GM19467 (cell line): ENCODE measurements at regions not wholly inside any gene's neighbourhood (a gene's known extent, or its start where the extent isn't known, plus 50 kb on each side); places are given as distances from the start of the nearest gene placed in this dataset.
A peak's percentile ranks its signal among the peaks of the same experiment; 100 is the strongest.
"Not testable (repeated sequence)": the region's sequence is repeated elsewhere in the genome, so short reads cannot be mapped to it uniquely, and the experiment has no call there.

ENCODE experiments used
- ATAC-seq: cut with Tn5 transposase; IDR thresholded peaks from one replicate; pipeline ENCODE4 v1.9.1; 2021; ENCODE audit warnings: mild to moderate bottlenecking, moderate library complexity; ENCODE audit not compliant: unreplicated experiment

DNA sequence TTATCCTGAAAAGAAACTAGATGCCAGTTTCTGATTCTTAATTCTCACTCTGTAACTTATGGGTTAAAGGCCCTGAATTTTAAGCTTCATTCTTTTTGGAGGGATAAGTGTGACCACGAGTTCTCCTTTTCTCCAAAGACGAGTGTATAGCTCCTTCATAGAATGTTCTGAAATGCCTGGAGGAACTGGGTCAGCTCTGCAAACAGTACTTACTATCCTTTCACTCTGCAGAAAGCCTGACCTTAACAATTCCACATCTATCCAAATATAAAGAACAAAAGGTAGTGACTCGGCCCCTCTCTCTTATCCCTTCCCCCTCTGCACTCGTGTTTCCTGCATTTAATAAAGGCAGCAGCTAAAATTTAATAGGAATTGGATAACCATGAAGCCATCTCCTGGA lies 150.5 kb downstream of the LYPLAL1 start:
- no peak for ATAC-seq

- no peak for ATAC-seq
Measured at GRCh38 chr1:219323426-219323825, 149.7 kb downstream of the LYPLAL1 start.

DNA sequence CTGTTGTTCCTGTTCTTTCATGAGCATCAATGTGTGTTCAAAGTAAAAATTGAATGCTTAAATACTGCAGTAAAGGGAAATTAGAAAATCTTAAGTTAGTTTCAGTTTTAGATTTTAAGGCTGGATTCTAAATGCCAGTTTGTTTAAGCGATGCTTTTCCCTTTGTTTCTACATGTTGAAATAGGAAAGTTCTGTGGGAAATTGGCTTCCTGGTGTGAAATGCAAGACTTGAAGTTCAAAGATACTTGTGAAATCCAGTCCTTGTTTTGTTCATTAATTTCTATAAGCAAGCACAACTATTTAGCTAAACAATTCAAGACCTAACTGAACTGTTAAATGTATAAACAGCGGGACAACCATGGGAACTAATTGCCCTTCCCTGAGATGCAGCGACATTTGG lies 149.1 kb downstream of the LYPLAL1 start:
- ATAC-seq = no peak

GRCh38 chr1:219320563-219320962 lies 146.9 kb downstream of the LYPLAL1 start:
- not testable (repeated sequence) for ATAC-seq

- ATAC-seq = no peak
Measured at GRCh38 chr1:219318826-219319225, 145.1 kb downstream of the LYPLAL1 start.

DNA sequence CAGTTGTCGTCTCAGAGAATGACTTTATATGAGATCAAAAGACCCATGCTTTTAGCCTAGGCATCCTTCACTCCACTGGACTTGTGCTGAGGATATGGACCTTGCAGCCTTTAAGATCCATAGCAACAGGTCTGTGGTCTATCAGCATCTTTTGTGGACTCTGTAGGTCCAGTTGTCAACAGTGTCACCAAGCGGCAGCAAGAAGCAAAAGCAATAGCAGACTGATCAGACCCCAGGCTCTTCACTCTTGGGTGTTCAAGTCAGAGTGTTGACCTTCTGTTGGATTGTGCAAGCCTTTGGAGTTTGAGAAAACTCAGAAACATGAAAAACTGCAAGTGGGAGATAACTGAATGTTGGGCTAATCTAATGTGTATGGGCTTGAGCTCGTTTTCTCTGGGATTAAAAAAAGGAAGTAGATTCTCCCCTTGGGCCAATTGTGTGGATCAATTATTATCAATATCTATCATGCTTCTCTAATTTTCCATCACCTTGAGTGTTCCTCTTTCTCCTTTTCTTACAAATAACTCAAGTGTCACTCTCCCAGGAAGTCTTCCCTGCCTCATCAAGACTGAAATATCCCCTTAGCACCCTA lies 144.2 kb downstream of the LYPLAL1 start:
- peak; percentile 67 for ATAC-seq

DNA sequence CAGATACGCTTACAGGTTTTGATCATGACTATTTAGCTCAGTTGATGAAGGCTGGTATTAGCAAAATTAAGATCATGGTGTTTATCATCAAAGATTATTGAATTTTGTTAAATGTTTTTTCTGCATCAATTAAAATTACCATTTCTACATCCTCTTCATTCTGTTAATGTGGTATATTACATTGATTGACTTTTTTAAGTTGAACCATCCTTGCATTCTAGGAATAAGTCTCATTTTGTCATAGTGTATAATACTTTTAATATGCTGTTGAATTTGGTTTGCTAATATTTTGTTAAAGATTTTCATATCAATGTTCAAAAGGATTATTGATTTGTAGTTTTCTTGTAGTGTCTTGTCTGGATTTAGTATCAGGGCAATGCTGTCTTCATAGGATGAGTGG lies 142.4 kb downstream of the LYPLAL1 start:
- no peak for ATAC-seq

GRCh38 chr1:219313961-219314360 lies 140.3 kb downstream of the LYPLAL1 start:
- ATAC-seq = no peak

- no peak for ATAC-seq
Measured at GRCh38 chr1:219312967-219313366, 139.3 kb downstream of the LYPLAL1 start.

GRCh38 chr1:219310181-219310728 lies 136.6 kb downstream of the LYPLAL1 start:
- no peak for ATAC-seq

DNA sequence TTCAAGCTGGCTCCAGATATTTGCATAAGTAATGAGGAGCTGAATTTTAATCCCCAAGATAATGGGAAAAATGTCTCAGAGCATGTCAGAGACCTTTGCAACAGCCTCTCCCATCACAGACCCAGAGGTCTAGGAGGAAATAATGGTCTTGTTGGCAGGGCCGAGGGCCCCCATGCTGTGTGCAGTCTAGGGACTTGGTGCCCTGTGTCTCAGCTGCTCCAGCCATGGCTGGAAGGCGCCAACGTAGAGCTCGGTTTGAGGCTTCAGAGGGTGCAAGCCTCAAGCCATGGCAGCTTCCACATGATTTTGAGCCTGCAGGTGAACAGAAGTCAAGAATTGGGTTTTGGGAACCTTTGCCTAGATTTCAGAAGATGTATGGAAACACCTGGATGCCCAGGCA lies 134.7 kb downstream of the LYPLAL1 start:
- no peak for ATAC-seq

DNA sequence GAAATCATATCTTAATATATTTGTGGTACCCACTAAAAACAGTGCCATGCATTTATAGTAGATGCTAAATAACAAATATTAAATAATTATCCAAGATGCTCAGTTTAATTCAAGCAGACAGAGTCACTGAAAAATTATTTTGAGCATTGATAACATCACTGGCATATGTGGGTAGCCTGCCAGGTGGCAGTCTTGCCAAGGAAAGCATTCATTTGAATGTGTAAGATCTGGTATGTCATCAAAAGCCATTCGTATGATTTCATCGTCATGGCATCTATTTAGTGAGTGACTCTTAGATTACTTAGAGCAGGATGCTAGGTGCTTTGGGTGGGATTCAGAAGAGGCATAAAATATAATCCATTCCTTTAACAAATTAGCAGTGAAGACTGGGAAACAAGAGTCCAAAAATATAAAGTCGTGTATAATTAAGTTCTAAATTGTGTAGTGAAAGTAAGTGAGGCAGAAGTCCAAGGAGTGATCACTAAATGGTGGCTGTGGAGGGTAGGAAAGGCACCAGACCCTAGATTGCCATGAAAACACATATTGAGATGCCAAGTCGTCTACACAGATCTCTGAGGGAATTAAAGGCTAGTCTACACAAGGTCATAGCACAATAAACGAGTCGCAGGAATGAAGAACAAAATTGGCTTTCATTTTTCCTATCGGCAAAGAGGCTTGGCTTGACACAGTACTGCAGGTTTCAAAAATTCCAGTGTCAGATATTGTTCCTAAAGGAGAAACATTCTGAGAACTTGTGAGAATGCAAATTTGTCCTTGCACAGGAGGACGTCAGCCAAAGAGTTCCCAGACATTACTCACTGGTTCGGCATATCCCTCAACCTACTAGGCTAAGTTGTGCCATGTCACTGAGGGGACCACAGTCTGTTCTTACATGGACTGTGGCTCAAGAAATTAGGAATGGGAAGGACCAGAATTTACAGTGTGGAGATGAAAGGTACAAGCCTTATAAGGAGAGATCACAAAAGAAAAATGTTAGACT lies 130.8 kb downstream of the LYPLAL1 start:
- no peak for ATAC-seq

- no peak for ATAC-seq
Measured at GRCh38 chr1:219302697-219303096, 129.0 kb downstream of the LYPLAL1 start.

DNA sequence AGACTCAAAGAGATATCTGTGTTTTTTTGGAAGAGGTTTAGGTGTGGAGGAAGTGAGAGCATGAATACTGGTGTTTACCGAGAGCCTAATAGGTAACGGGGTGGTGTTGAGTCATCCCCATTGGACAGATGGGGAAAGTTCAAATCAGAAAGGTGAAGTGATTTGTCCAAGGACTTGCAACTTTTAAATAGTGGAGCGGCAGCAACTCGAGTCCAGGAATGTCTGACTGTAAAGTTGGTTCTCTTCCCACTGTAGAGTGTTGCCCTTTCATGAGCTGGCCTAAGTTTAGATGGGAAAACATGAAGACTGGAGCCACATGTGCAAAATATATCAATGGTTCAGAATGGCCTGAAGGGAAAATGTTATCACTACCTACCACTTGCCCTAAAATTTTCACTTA lies 125.7 kb downstream of the LYPLAL1 start:
- ATAC-seq = no peak

DNA sequence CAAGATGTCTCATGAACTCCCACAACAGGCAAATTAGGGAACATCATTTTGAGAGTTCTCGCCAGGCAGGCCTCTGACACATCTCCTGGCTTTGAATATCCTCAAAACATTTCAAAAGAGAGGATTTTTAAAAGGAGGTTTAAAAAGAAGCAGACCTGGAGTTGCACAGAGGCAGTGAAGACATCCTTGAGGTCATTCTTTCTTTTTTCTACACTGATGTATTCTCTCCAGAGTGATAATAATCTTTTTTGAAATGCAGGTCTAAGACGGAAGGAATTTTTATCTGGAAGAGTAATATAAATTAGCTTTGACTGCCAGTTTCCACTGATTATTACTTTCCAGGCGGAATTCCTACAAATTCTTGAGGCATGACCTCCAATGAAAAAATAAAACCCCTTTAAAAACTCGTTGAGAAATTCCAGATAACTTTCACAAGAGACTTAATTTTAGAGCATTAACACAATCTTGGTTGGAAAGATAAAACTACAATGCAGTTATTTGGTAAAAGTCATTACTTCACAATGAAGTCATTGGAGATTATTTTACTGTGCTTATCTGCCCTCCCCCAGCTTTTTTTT lies 125.0 kb downstream of the LYPLAL1 start:
- no peak for ATAC-seq

DNA sequence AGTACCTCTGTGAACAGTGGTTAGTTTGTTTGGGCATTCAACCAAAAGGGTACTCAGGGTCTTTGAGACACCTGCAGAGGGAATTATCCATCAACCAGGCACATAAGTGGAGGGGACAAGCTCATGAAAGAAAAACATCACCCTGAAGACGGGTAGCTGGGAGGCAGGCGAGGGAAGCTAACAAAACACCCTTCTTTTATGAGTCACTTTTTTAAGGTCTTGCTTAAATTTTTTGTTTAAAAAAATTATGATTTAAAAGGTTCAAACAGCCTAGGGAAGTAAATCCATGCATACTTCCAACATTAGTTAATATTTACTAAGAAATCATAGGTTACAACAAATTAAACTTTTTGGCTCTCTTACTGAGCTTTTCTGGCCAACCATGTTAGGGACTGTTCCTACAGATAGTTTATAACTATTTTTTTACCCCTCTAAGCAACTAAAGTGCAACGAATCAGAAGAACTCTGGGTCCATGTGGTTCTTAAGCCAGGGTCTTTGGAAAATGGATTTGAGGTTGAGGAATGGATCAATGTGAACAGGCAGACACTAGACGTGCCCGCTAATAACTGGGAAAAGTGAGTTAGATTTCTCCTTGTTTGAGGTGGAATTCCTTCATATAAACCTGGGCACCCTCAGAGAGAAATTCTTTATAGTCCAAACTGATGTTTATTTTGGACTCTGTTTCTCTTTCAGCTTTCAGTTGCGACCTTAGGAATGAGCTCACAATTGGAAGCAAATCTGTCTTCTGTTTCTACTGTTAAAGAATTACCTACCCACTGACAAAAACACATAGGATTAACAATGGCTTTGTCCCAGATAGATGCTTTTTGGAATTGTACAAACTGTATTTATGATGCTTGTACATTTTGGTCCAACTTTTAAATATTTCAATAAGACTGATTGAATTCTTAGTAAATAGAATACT lies 123.0 kb downstream of the LYPLAL1 start:
- no peak for ATAC-seq

GRCh38 chr1:219294251-219294650 lies 120.6 kb downstream of the LYPLAL1 start:
- no peak for ATAC-seq

DNA sequence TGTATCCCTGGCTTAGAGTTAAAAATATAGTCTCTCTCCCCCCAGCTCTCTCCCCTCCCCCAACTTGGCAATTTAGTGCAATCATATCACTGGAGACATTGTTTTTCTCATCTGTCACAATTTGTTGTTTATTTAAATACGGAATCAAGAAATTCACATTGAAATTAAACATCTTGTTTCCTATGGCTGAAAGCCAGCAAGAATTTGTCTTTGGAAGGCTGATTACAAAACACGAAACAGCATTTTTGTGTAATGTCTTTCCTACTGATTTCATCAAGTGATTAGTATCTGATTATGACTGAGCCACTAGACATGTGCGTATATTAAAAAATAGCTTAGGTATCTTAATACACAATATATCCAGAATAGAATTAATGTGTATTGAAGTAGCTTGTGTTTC lies 119.7 kb downstream of the LYPLAL1 start:
- ATAC-seq = no peak

- ATAC-seq = no peak
Measured at GRCh38 chr1:219292999-219293398, 119.3 kb downstream of the LYPLAL1 start.

DNA sequence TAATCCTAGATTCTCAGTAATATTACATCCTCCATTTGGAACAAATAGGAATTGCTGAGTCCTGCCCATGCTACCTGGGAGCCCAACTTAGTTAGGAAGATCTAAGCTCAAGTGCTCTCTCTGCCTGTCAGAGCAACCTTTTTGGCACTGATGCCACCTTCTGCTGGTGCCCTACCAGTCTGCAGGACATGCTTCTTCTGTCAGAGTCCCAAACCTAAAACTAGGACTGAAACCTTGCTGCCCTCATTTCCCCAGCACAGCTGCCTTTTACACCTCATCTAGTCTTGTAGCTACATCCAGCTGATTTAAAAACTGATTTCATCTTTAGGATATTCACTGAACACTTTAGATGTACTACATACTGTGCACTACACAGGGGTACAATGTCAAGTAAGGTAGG lies 118.7 kb downstream of the LYPLAL1 start:
- ATAC-seq = no peak

DNA sequence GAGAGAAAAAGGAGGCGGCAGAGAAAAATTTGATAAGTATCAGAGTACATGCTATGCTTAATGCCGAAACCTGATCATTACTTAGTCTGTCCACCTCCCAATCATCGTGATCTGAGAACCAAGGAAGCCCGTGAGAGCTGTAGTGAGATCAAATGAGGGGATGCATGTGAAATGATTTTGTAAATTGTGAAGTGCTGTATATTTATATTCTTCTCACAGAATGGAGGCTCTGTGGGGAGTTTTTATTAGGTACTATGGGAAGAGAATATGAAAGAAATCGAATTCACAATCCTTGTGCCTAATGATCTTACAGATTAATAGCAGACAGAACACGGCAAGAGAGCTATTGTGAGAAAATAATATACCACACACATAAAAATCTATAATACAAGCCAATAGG lies 115.5 kb downstream of the LYPLAL1 start:
- ATAC-seq = no peak
